Stomach (tissue), 8 donors: ENCODE measurements at regions not wholly inside any gene's neighbourhood (a gene's known extent, or its start where the extent isn't known, plus 50 kb on each side); places are given as distances from the start of the nearest gene placed in this dataset.

ENCODE experiments used
- DNase-seq, 2 donors: peaks; one replicate each; pipeline versions ENCODE4 v3.0.0 to v3.0.0-alpha.2; 2013 to 2019
- H3K27ac ChIP-seq, 5 donors: fragments of 200-600 bp in 4 of 5; sonication (generic) in 4 of 5; one replicate each; pipeline ENCODE4 v1.5.1; 2013 to 2019; ENCODE audit warnings: mild to moderate bottlenecking in 1 of 5, moderate library complexity in 1 of 5
- H3K27me3 ChIP-seq, 3 donors: fragments of 200-600 bp; sonication (generic); one replicate each; pipeline ENCODE4 v1.5.1; 2017 to 2019; ENCODE audit warnings: mixed run types in 1 of 3
- H3K36me3 ChIP-seq, 4 donors: fragments of 200-600 bp; sonication (generic); 1 replicate in 3 of 4; 2 replicates in 1 of 4; pipeline ENCODE4 v1.5.1; 2016 to 2019
- H3K4me1 ChIP-seq, 4 donors: fragments of 200-600 bp; sonication (generic); one replicate each; pipeline ENCODE4 v1.5.1; 2016 to 2019
- H3K4me3 ChIP-seq, 4 donors: fragments of 200-600 bp; sonication (generic) in 3 of 4; one replicate each; pipeline ENCODE4 v1.5.1; 2016 to 2019; ENCODE audit warnings: mild to moderate bottlenecking in 1 of 4
- H3K9me3 ChIP-seq, 4 donors: fragments of 200-600 bp; sonication (generic); one replicate each; pipeline ENCODE4 v1.5.1; 2016 to 2019
- EP300 ChIP-seq: sonication (generic); formaldehyde crosslinking; IDR thresholded peaks from one replicate; pipeline ENCODE4 v1.6.1; 2017; ENCODE audit warnings: antibody characterized with exemption
- POLR2A ChIP-seq, 4 donors: fragments of 450-650 bp; IDR thresholded peaks; one replicate each; pipeline ENCODE4 v1.6.1; 2016; ENCODE audit warnings: antibody characterized with exemption in 4 of 4, control low read depth in 2 of 4, mild to moderate bottlenecking in 1 of 4, moderate library complexity in 1 of 4
- POLR2AphosphoS5 ChIP-seq, 3 donors: sonication (generic); formaldehyde crosslinking; IDR thresholded peaks; one replicate each; pipeline ENCODE4 v1.6.1; 2016; ENCODE audit warnings: antibody characterized with exemption in 3 of 3
- WGBS, 5 donors: extraction: QIAGEN DNeasy Blood & Tissue Kit in 3 of 5; methylation state at CpG; one replicate each; pipeline versions ENCODE4 v1.1.5 to v1.1.7; 2013 to 2018; 5-methylcytosine and 5-hydroxymethylcytosine counted together
- intact Hi-C: fragments of 100-400 bp; cut with DNase I; formaldehyde crosslinking; loops from one replicate; pipeline ENCODE4 v1.15.1; 2023; ENCODE audit warnings: low total_unique reads
- small RNA-seq, 4 donors: library from RNA; depleted of rRNA; stranded (forward); fragments of <200 nt; gene quantifications; one replicate each; pipeline ENCODE3, GENCODE V24; 2016
- donor health status: healthy with polysubstance abuse.
- donor health status: Bipolar disorder and iron deficiency.
- donor health status: healthy.

- H3K4me3 ChIP-seq: no peak overlapping the region
- intact Hi-C loops: no loop called here
- H3K27ac ChIP-seq: no peak overlapping the region
- no peaks in the 10 kb centered on the region for H3K9me3 ChIP-seq
- H3K4me1 ChIP-seq: peaks cover 0 to 18% (median 0%) of the 10 kb centered on the region in 4 donors
- TF ChIP-seq POLR2AphosphoS5 (IDR thresholded peaks at IDR 0.05): no peak
- no peak for TF ChIP-seq EP300
- TF ChIP-seq POLR2A (IDR thresholded peaks at IDR 0.05): no peak
- H3K36me3 ChIP-seq: no peaks in the 10 kb centered on the region
- H3K27me3 ChIP-seq: no peaks in the 10 kb centered on the region
- DNase-seq: no peak
- WGBS, 5 donors: 66 to 74% (median 69%) methylated on average over 2 of the region's 2 CpGs
These were observed 51.0 kb upstream of the MLIP start for GRCh38 chr6:54060286-54060685.

Small RNA genes lying in the stretch of these regions (small RNA-seq; reads per million reads assigned to genes)
- gene ERHP2: 0 reads per million in 4 donors
